Panc1 (cell line): ENCODE measurements at regions not wholly inside any gene's neighbourhood (a gene's known extent, or its start where the extent isn't known, plus 50 kb on each side); places are given as distances from the start of the nearest gene placed in this dataset.

Experiments
- POLR2AphosphoS5 ChIP-seq: IDR thresholded peaks from 2 replicates; pipeline ENCODE4 v1.6.1; 2012; ENCODE audit warnings: mild to moderate bottlenecking, low read depth, low read length, moderate library complexity
- SIN3A ChIP-seq: IDR thresholded peaks from 2 replicates; pipeline ENCODE4 v1.6.1; 2012; ENCODE audit warnings: low read depth, mild to moderate bottlenecking, low read length, moderate library complexity, borderline replicate concordance; ENCODE audit not compliant: insufficient read depth
- TCF7L2 ChIP-seq: IDR thresholded peaks from 2 replicates; pipeline ENCODE4 v1.6.1; 2011; ENCODE audit warnings: mild to moderate bottlenecking, low read depth, low read length, inconsistent platforms
- TF ChIP-seq, protein P1 (sequence below): fragments of 450-650 bp; IDR thresholded peaks from 2 replicates; pipeline ENCODE4 v1.5.1; 2017; ENCODE audit warnings: mild to moderate bottlenecking
- TF ChIP-seq, protein P2 (sequence below), 2 experiments: IDR thresholded peaks; 2 replicates each; pipeline ENCODE4 v1.6.1; 2011 to 2012; ENCODE audit warnings: low read depth in 2 of 2, control low read depth in 1 of 2, low read length in 1 of 2, mild to moderate bottlenecking in 1 of 2, moderate library complexity in 1 of 2; ENCODE audit not compliant: insufficient read depth in 1 of 2

DNA sequence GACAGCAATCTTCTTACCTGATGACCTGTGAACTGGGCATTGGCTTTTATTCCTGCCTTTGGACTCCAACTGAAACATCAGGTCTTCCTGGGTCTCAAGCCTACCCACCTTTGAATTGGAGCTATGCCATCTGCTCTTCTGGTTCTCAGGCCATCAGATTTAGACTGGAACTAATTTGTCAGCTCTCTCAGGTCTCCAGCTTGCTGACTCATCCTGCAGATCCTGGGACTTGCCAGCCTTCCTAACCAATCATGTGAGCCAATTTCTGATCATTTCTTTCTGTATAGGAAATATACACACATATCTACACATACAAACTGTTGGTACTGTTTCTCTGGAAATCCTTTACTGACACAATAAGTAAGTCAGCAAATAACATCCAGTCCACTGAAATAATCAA lies 65.3 kb upstream of the TSPAN8 start:
- TF ChIP-seq, protein P1, sequence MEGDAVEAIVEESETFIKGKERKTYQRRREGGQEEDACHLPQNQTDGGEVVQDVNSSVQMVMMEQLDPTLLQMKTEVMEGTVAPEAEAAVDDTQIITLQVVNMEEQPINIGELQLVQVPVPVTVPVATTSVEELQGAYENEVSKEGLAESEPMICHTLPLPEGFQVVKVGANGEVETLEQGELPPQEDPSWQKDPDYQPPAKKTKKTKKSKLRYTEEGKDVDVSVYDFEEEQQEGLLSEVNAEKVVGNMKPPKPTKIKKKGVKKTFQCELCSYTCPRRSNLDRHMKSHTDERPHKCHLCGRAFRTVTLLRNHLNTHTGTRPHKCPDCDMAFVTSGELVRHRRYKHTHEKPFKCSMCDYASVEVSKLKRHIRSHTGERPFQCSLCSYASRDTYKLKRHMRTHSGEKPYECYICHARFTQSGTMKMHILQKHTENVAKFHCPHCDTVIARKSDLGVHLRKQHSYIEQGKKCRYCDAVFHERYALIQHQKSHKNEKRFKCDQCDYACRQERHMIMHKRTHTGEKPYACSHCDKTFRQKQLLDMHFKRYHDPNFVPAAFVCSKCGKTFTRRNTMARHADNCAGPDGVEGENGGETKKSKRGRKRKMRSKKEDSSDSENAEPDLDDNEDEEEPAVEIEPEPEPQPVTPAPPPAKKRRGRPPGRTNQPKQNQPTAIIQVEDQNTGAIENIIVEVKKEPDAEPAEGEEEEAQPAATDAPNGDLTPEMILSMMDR = no peak
- TF ChIP-seq, protein P2, sequence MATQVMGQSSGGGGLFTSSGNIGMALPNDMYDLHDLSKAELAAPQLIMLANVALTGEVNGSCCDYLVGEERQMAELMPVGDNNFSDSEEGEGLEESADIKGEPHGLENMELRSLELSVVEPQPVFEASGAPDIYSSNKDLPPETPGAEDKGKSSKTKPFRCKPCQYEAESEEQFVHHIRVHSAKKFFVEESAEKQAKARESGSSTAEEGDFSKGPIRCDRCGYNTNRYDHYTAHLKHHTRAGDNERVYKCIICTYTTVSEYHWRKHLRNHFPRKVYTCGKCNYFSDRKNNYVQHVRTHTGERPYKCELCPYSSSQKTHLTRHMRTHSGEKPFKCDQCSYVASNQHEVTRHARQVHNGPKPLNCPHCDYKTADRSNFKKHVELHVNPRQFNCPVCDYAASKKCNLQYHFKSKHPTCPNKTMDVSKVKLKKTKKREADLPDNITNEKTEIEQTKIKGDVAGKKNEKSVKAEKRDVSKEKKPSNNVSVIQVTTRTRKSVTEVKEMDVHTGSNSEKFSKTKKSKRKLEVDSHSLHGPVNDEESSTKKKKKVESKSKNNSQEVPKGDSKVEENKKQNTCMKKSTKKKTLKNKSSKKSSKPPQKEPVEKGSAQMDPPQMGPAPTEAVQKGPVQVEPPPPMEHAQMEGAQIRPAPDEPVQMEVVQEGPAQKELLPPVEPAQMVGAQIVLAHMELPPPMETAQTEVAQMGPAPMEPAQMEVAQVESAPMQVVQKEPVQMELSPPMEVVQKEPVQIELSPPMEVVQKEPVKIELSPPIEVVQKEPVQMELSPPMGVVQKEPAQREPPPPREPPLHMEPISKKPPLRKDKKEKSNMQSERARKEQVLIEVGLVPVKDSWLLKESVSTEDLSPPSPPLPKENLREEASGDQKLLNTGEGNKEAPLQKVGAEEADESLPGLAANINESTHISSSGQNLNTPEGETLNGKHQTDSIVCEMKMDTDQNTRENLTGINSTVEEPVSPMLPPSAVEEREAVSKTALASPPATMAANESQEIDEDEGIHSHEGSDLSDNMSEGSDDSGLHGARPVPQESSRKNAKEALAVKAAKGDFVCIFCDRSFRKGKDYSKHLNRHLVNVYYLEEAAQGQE (IDR thresholded peaks at IDR 0.05; ENCODE audit: insufficient read depth in 1 of 2, low read depth in 2 of 2, low read length in 1 of 2) = no peak
- TF ChIP-seq POLR2AphosphoS5 (no peak), SIN3A (no peak), TCF7L2 (no peak)
